GM04503 (cell line): ENCODE measurements at regions not wholly inside any gene's neighbourhood (a gene's known extent, or its start where the extent isn't known, plus 50 kb on each side); places are given as distances from the start of the nearest gene placed in this dataset.

Source experiments
- DNase-seq: peaks from one replicate; pipeline ENCODE4 v3.0.0-alpha.2; 2012; ENCODE audit warnings: low read depth

- no peak for DNase-seq
These were observed 358.2 kb upstream of the TLE4 start for GRCh38 chr9:79213417-79214125.

- DNase-seq: no peak
These were observed 355.9 kb upstream of the TLE4 start for GRCh38 chr9:79215821-79216220.

- DNase-seq: no peak
These were observed 351.5 kb upstream of the TLE4 start for GRCh38 chr9:79220251-79220650.

- peak; percentile 45 for DNase-seq
These were observed 351.1 kb upstream of the TLE4 start for GRCh38 chr9:79220666-79221065.

GRCh38 chr9:79221084-79221483, 350.7 kb upstream of the TLE4 start:
- peak; percentile 80 for DNase-seq

GRCh38 chr9:79222483-79222882, 349.3 kb upstream of the TLE4 start:
- DNase-seq: no peak

- peak; percentile 69 for DNase-seq
These were observed 346.9 kb upstream of the TLE4 start for GRCh38 chr9:79224672-79225433.

- no peak for DNase-seq
These were observed 338.2 kb upstream of the TLE4 start for GRCh38 chr9:79233542-79233941.

- no peak for DNase-seq
These were observed 335.3 kb upstream of the TLE4 start for GRCh38 chr9:79236466-79236865.

GRCh38 chr9:79237861-79238260, 333.9 kb upstream of the TLE4 start:
- DNase-seq: no peak

GRCh38 chr9:79240774-79241173, 331.0 kb upstream of the TLE4 start:
- DNase-seq: no peak

GRCh38 chr9:79242489-79242888, 329.3 kb upstream of the TLE4 start:
- DNase-seq: no peak

GRCh38 chr9:79246170-79246569, 325.6 kb upstream of the TLE4 start:
- DNase-seq: no peak

GRCh38 chr9:79247021-79247420, 324.7 kb upstream of the TLE4 start:
- DNase-seq: no peak

- DNase-seq: no peak
These were observed 321.0 kb upstream of the TLE4 start for GRCh38 chr9:79250806-79251205.

GRCh38 chr9:79254900-79255650, 316.7 kb upstream of the TLE4 start:
- DNase-seq: no peak

- DNase-seq: no peak
These were observed 316.0 kb upstream of the TLE4 start for GRCh38 chr9:79255651-79256260.

GRCh38 chr9:79256691-79257213, 315.0 kb upstream of the TLE4 start:
- DNase-seq: peak; percentile 75

GRCh38 chr9:79257228-79257781, 314.5 kb upstream of the TLE4 start:
- DNase-seq: no peak

GRCh38 chr9:79257790-79258351, 313.9 kb upstream of the TLE4 start:
- no peak for DNase-seq

GRCh38 chr9:79259858-79260257, 311.9 kb upstream of the TLE4 start:
- DNase-seq: no peak

GRCh38 chr9:79263628-79264027, 308.1 kb upstream of the TLE4 start:
- DNase-seq: no peak
